ENCODE measurements at regions not wholly inside any gene's neighbourhood (a gene's known extent, or its start where the extent isn't known, plus 50 kb on each side); places are given as distances from the start of the nearest gene placed in this dataset.

DNA sequence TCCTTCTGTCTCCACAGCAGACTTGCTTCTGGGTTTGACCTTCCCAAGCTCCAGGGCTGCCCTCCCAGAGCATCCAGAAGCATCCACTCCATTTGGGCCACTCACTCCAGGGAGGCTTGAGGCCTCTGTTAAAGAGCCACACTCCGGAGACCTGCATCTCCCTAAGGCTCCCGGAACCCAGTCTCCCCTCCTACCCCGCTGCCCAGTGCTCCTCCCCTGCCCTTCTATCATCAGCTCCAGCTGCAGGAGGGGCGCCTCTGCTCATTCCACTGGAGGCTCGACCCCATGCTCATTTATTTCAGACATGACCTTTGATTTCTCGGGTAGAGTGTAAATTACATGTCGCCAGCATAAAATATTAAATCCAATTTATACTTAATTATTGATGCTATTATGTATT, 142.5 kb downstream of the SYF2 start:
- in situ Hi-C loops (cut with HindIII; ENCODE audit: low pct_ligation_motif_present, low pct_unique_long_range_greater_than_20kb, low sequenced_read_pairs), result no loop called here
- DNase-seq, result no peak

DNA sequence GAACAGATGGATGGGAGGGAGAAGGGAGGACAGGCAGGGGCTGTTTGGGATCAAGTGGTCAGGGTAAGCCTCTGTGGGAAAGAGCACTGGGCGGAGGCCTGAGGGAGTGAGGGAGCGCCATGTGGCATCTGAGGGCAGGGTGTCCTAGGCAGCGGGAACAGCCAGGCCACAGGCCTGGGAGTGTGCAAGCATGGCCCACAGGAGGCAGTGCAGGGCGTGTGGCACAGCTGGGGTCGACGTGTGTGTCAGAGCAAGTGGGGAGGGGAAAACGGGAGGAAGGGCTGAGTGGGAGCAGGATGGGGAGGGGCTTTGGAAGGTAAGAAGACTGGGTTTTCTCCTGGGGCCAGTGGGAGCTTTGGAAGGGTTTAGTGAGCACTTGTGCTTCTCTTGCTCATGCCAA, 143.4 kb downstream of the SYF2 start:
- DNase-seq, result no peak
- in situ Hi-C loops (cut with HindIII; ENCODE audit: low pct_ligation_motif_present, low pct_unique_long_range_greater_than_20kb, low sequenced_read_pairs), result no loop called here

DNA sequence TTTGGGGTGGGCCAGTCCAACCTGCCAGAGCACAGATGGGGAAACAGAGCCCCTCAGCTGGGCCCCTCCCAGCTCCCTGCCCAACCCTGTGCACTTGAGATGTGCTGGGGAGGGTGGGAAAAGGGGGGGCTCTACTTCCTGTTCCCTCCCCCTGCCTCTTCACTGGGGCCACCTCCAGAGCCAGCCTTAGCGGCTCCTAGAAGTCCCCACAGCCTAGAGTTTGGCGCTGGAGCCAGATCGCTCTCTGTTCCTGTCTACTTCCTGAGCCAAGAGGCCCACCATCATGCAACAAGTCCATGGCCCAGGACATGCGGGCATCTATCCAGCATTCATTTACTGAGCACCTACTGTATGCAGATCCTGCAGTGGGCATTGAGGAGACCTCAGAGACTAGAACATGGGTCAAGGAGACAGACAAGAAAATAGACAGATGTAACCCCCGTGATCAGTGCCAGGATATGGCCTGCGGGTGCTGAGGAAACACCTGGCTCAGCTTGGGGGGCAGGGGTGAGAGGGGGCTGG, 144.1 kb downstream of the SYF2 start:
- in situ Hi-C loops (cut with HindIII; ENCODE audit: low pct_ligation_motif_present, low pct_unique_long_range_greater_than_20kb, low sequenced_read_pairs), result no loop called here
- no peak for DNase-seq

DNA sequence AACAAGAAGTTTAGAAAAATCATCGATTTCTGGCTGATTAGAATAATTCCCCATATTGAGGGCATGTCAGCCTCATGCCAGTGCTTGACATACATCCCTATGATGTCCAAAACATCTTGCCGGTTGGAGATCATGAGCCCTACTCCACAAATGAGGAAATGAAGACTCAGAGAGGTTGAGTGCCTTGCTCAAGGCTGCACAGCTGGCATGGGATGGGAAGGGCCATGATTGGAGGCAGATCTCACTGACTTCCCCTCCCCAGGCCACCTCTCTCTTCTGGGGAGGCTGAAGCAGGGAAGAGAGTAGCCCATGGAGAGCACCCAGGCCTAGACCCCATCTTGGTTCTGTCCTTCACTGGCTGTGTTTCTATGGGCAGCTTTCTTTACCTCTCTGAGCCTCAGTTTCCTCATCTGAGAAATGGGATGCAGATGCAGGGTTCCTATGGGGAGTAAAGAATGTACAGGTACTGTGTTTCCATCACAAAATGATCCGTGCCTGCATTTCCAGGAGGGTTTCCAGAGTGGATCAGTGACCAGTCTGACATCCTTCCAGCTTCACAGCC, 145.7 kb downstream of the SYF2 start:
- in situ Hi-C loops (cut with HindIII; ENCODE audit: low pct_ligation_motif_present, low pct_unique_long_range_greater_than_20kb, low sequenced_read_pairs), result no loop called here
- no peak for DNase-seq

DNA sequence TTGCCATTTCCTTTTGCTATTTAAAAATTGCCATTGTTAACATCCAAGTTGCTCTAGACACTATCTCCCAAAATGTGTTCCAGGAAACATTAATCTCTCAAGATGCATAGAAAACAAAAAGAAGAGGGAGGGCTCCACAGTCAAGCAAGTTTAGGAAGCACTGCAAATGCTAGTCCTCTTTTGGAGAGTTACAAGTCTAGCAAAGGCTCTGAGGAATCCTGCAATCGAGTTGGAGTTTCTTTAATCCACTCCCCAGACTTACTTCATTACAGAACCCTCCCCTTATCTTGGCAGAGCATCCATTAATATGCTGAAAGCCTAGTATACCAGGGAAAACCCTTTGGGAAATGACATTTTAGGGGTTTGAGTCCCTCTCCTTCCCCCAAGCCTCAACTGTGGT, 147.9 kb downstream of the SYF2 start:
- in situ Hi-C loops (cut with HindIII; ENCODE audit: low pct_ligation_motif_present, low pct_unique_long_range_greater_than_20kb, low sequenced_read_pairs), result no loop called here
- no peak for DNase-seq

DNA sequence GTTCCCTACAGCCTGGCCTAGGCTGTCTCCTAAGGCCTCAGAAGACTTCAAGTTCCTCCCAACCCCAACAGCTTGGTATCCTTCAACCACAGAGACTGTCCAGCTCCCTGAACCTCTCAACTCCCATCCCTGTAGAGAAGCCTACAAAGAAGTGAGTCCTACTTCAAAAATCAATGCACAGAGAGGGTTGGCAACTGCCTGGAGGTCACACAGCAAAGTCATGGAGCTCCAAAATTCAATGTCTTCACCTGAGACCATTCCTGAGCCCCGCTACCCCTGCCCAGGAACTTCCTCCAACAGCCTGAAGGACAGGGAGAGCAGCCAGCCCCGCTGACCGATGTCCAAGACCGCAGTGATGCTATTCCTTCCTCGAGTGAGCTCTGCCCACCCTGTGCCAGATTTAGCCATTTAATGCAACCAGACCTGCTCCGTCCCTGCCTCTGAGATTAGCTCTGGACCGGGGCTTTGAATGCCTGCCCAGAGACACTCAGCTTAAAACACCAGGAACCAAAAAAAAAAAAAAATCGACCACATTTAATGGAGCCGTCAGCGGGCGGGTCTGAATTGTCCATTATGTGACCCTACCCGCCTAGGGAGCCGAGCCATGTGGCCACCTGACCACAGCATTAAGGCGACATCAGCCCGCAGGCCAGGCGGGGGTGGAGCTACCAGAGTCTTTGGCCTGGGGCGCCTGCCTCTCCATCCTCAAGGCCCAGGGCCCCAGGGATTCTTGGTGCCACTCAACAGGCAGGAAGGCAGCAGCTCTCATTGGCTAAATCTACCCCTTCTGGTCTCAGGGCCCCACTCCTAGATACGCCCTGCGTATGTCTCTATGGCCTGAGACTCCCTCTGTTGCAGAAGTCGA, 148.6 kb downstream of the SYF2 start:
- in situ Hi-C loops (cut with HindIII; ENCODE audit: low pct_ligation_motif_present, low pct_unique_long_range_greater_than_20kb, low sequenced_read_pairs), result no loop called here
- DNase-seq, result no peak

DNA sequence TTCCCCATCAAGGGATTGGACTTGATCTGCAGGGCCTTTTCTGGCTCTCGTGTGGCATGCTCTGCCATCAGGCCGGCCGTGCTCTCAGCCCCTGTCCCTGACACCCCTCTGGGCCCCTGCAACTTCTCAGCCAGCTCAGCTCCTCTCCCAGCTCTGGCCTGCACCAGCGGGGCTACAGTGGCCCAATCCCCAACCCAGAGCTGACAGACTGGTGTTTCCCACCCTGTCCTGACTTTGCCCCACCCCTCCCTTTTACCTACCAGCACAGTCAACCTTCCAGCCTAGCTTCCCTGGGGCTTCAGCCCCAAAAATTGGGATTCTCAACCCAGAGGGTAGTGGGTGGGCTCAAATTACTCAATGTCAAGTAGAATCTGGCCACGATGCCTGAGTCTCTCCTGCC, 149.3 kb downstream of the SYF2 start:
- DNase-seq, result no peak
- in situ Hi-C loops (cut with HindIII; ENCODE audit: low pct_ligation_motif_present, low pct_unique_long_range_greater_than_20kb, low sequenced_read_pairs), result no loop called here

DNA sequence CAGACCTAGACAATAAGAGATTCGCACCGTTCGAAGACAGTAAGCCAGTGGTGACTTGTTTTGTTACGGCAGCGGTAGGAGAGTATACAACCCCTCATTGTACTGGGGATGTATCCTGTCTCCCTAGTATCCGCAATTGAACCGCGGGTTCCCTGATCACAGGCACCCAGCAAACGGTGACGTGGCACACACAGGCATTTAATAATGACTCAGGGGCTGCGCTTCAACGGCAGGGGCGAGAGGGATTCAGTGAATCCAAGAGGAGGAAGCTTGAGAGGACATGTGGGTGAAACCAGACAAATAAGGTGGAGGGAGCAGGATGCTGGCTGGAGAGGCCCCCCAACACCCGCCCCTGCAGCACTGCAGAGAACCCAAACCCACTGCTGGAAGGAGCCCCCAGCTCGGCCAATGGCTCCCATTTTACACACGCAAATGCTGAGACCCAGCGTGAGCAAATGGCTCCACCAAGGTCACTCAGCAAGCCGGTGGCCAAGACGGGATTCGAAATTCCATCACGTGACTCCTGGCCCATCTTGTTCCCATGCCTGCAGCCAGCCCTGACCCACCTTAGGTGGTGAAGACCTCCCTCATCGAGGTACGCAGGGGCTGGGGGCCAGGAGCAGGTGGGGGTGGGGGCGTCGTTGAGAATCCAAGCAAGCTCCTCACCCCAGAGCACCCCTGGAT, 149.9 kb downstream of the SYF2 start:
- in situ Hi-C loops (cut with HindIII; ENCODE audit: low pct_ligation_motif_present, low pct_unique_long_range_greater_than_20kb, low sequenced_read_pairs), result no loop called here
- DNase-seq, result no peak

DNA sequence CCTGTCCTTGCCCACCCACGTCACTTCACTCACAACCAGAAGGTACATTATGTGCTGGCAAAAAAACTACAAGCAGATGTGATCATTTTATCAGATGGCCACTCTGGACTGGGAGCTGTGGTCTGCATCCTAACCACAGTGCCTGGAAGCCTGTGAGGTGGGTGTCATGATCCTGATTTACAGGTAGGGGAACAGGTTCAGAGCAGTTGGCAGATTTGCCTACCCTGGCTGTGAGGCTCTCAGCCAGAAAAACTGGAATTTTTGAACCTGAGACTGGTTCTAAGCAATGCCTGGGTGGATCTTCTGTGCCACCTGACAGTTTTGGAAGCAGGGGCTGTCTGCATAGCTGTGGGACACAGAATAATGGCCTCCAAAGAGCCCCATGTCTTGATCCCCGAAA, 150.8 kb downstream of the SYF2 start:
- in situ Hi-C loops (cut with HindIII; ENCODE audit: low pct_ligation_motif_present, low pct_unique_long_range_greater_than_20kb, low sequenced_read_pairs), result no loop called here
- no peak for DNase-seq

DNA sequence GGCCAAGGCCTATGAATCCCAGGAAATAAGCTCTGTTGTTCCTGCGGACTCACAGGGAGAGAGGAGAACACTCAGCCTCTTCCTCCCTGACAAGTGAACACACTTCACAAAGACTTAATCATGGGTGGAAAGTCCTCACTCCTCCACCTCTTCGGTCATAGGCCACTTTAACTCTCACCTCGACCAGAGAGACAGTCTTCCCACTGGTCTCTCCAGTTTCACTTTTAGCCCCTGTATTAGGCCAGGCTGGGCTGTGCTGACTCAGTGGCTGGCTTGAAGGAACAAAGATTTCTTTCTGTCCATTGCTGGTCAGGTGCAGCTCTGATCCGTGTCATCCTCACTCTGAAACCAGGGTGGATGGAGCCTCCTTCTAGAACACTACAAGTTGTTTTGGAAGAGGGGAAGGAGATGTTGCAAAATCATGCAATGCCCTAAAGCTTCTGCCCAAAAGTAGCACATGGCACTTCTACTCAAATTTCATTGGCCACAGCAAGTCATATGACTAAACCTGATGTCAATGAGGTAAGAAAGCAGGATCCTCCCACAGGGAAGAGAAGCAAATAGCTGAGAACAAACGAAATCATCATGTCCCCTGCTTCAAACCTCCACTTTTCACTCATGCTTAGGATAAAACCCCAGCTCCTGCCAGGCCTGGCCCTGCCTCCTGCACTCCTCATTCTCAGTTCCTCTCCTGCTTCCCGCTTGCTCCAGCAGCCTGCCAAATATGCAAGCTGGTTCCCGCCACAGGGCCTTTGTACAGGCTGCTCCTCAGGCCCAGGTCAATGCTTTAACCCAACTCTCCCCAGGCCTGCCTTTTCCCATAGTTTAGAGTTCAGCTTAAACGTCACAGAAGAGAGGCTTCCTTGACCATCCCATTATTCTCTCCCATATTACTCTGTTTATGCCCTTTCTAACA, 150.5 kb upstream of the RUNX3 start:
- no peak for DNase-seq
- in situ Hi-C loops (cut with HindIII; ENCODE audit: low pct_ligation_motif_present, low pct_unique_long_range_greater_than_20kb, low sequenced_read_pairs), result no loop called here

DNA sequence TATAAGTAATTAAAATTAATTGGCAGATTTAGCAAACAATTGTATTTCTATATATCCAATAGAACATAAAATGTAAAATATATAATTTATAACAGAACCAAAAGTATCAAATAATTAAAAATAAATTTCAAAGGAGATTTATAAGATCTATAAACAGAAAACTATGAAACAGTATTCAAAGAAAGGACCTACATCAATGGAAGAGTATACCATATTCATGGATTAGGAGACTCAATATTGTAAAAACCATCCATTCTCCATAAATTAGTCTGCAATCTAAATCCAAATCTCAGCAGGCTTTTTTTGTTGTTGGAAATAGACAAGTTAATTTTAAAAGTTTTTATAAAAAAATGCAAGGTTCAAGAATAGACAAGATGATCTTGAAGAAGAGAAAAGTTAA, 149.0 kb upstream of the RUNX3 start:
- in situ Hi-C loops (cut with HindIII; ENCODE audit: low pct_ligation_motif_present, low pct_unique_long_range_greater_than_20kb, low sequenced_read_pairs), result no loop called here
- no peak for DNase-seq

DNA sequence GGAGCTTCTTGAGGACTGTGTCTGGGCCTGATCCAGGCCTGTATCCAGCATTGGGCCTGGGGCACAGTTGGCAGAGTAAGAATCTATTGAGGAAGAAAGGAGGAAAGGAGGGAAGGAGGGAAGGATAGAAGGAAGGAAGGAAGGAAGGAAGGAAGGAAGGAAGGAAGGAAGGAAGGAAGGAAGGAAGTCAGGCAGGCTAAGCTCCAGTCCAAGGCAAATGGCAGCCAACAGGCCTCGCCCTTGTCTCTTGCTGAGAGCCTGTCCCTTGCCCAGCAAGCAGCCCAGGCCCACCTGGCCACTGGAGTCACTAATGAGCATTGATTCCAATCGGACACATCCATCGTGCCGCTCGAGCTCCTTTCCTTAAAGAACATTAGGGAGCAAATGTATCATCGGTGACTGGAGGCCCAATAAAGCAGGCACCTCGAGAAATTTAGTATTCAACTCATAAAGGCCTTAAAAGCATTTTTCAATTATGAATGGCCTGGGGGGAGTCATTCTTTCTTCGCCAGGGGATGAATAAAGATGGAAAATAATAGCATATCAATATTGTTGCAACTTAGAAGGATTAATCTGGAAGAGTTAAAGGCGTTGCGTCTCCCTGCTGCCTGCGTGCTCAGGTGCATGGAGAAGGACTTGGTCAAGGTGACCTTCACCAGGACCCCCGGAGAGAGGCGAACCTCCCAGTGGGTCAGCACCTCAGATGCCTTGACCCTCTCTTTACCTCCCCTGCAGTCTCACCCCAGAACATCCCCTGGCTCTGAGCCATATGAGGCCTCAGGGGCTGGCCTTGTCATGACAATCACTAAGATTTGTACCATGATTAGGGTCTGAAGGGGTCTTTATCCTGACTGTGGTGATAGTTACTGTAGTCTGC, 144.5 kb upstream of the RUNX3 start:
- in situ Hi-C loops (cut with HindIII; ENCODE audit: low pct_ligation_motif_present, low pct_unique_long_range_greater_than_20kb, low sequenced_read_pairs), result no loop called here
- no peak for DNase-seq

DNA sequence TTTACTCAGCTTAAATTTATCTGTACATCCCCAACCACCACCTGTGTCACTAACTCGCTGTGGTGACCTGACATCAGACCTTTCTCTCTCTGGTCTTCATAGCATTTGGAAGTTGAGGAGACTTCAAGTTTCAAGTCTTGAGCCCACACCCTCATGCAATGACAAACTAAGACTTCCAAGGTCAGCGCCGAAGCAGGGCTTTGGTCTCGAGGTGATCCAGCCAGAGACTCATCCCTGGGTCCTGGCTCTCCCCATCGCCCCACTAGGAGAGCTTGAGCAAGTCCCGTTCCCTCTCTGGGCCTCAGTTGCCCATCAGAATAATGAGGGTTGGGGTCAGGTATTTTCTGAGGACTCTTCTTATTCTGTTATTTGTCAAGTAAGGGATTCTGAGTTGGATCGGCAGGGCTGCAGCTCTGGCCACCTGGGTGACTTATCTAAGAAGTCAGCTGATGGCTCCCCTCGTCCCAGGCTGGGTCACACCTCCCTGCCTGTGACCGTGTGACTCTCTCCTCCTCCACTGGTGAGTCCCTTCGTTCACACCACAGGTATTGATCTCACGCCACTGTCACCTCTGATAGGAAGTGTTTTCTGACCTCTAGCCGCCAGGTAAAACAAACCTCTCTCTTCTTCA, 143.7 kb upstream of the RUNX3 start:
- DNase-seq, result no peak
- in situ Hi-C loops (cut with HindIII; ENCODE audit: low pct_ligation_motif_present, low pct_unique_long_range_greater_than_20kb, low sequenced_read_pairs), result no loop called here

DNA sequence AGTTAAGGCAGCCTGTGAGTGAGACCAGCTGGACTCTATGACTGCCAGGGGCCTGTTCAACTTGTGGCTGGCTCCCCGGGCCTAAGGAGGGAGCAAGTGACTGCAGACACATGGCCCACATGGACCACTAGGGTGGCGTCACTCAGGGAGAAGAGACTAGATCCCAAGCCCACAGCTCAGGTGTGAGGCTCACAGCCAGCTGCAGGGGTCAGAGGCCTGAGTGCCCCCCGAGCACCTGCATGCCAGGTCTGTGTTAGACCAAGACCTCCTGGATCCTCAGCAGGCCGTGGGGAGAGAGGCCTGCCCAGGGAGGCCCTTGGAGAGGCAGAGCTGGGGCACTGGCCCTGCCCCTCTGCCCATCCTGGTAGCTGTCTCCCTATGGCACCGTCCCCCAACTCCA, 142.4 kb upstream of the RUNX3 start:
- in situ Hi-C loops (cut with HindIII; ENCODE audit: low pct_ligation_motif_present, low pct_unique_long_range_greater_than_20kb, low sequenced_read_pairs), result no loop called here
- DNase-seq, result no peak

DNA sequence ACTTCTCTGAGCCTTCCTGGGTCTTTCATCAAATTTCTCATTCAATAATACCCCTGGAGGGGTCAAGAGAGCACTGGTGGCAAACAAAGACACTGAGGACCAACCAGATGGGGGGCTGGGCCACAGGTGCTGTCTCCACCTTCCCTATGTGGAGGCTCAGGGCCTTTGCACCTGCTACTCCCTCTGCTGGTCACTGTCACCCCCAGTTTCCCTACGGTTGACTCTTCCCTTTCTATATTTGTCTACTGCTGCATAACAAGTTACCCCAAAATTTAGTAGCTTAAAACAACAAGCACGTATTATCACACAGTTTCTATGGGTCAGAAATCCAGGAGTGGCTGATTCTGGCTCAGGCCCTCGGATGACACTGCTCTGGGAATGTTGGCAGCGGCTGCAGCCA, 138.8 kb upstream of the RUNX3 start:
- in situ Hi-C loops (cut with HindIII; ENCODE audit: low pct_ligation_motif_present, low pct_unique_long_range_greater_than_20kb, low sequenced_read_pairs), result no loop called here
- no peak for DNase-seq

DNA sequence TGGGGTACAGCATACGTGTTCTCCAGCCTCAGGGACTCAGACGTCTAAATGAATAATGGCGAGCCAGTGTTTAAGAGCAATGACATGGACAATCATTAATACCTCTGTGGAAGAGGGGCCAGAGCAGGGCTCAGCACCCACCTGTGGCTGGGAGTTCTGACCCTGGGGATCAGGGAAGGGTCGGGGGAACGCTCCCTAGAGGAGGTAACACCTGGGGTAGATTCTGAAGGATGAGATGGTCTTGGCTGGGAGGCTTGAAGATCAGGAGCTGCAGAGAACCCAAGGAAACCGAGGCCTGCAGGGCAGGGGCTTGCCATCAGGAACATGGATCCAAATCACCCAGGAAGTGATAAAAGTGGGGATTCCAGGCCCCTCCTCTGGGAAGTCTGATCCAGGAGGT, 138.2 kb upstream of the RUNX3 start:
- DNase-seq, result no peak
- in situ Hi-C loops (cut with HindIII; ENCODE audit: low pct_ligation_motif_present, low pct_unique_long_range_greater_than_20kb, low sequenced_read_pairs), result no loop called here

DNA sequence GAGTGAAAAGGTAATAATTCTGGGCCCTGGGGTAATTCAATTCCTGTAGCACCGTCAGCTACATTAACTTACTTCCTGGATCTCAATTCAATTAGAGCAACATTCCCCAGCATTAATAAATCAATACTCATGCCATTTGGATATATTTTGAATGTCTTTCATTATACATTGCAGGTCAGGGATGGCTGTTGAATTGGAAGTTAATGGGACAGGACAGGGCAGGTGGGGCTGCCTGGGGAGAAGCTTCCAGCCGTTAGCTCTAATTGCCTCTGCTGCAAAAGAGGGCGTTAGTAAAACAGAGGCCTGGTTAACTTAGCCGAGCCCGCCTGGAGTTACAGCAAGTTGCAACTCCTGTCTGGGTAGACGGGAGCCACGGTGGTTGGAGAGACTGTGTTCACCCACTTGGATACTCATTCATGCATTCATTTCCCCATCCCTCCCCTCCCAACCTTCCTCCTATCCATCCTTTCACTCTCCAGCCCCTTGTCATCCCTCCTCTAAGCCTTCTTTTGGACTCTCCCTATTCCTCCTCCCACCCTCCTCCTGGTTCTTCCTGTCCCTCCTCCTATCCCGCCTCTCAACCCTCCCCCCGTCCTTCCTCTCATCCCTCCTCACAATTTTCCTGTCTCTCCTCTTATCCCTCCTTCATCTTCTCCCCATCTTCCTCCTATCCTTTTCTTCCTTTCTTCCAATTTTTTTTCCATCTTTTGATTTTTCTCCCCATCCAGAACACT, 137.6 kb upstream of the RUNX3 start:
- no peak for DNase-seq
- in situ Hi-C loops (cut with HindIII; ENCODE audit: low pct_ligation_motif_present, low pct_unique_long_range_greater_than_20kb, low sequenced_read_pairs), result no loop called here
